Kidney epithelial cell (primary cell): ENCODE measurements at regions not wholly inside any gene's neighbourhood (a gene's known extent, or its start where the extent isn't known, plus 50 kb on each side); places are given as distances from the start of the nearest gene placed in this dataset.

ENCODE experiments used
- DNase-seq: peaks from one replicate; pipeline ENCODE4 v3.0.0-alpha.2; 2010; ENCODE audit warnings: low read depth
- H3K27me3 ChIP-seq: 2 replicates; pipeline ENCODE4 v1.6.0; 2011; ENCODE audit warnings: low read length; ENCODE audit not compliant: control insufficient read depth, insufficient read depth
- H3K36me3 ChIP-seq: 2 replicates; pipeline ENCODE4 v1.5.1; 2011; ENCODE audit warnings: low read length; ENCODE audit not compliant: control insufficient read depth, insufficient read depth
- H3K4me3 ChIP-seq: 2 replicates; pipeline ENCODE4 v1.5.1; 2011; ENCODE audit warnings: low read depth, mild to moderate bottlenecking, control low read depth, low read length
- TF ChIP-seq, protein P1 (sequence below): IDR thresholded peaks from 2 replicates; pipeline ENCODE4 v1.5.1; 2011; ENCODE audit warnings: mild to moderate bottlenecking, moderate library complexity, low read length, control low read depth, inconsistent platforms; ENCODE audit not compliant: insufficient read depth, poor library complexity, severe bottlenecking

DNA sequence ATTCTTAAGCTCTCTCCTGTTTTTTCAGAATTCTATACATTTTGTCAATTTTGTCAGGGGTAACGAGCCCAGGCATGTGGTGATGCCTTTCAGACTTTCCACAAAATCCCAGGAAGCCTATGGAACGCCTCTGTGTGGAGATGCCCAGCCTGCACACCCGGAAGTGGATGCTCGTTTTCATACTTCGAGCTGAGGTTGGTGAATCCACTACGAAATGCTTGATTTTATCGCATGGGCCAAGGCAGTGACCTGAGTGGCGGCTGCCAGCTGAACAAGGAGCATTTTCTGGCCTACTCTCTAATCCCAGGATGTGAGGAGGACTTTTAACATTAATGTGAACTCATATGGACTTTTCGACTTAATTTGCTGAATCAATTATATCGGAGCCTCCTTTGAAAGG, 426.7 kb upstream of the B3GAT1 start:
- no peak overlapping the region for H3K4me3 ChIP-seq
- no peaks in the 10 kb centered on the region for H3K36me3 ChIP-seq
- TF ChIP-seq, protein P1, sequence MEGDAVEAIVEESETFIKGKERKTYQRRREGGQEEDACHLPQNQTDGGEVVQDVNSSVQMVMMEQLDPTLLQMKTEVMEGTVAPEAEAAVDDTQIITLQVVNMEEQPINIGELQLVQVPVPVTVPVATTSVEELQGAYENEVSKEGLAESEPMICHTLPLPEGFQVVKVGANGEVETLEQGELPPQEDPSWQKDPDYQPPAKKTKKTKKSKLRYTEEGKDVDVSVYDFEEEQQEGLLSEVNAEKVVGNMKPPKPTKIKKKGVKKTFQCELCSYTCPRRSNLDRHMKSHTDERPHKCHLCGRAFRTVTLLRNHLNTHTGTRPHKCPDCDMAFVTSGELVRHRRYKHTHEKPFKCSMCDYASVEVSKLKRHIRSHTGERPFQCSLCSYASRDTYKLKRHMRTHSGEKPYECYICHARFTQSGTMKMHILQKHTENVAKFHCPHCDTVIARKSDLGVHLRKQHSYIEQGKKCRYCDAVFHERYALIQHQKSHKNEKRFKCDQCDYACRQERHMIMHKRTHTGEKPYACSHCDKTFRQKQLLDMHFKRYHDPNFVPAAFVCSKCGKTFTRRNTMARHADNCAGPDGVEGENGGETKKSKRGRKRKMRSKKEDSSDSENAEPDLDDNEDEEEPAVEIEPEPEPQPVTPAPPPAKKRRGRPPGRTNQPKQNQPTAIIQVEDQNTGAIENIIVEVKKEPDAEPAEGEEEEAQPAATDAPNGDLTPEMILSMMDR, result no peak
- DNase-seq, result no peak
- no peaks in the 10 kb centered on the region for H3K27me3 ChIP-seq

DNA sequence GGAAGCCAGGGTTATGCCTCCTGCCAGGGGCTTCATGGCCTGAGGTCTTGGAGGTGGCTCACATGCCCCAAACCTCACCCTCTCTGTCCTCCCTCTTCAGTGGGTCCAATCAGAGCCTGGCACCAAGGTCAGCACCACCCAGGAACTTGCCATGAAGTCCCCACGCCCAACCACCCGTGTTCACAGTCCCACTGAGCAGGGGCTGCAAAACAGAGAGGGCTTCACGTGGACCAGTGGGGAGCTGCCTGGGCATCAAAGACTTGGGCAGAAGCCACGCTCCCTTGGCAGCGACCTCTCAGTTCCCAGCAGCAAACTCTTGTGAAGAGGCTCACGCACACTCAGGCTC, 425.8 kb upstream of the B3GAT1 start:
- DNase-seq, result no peak
- no peaks in the 10 kb centered on the region for H3K27me3 ChIP-seq
- H3K4me3 ChIP-seq, result no peak overlapping the region
- no peaks in the 10 kb centered on the region for H3K36me3 ChIP-seq
- TF ChIP-seq, protein P1, result no peak

DNA sequence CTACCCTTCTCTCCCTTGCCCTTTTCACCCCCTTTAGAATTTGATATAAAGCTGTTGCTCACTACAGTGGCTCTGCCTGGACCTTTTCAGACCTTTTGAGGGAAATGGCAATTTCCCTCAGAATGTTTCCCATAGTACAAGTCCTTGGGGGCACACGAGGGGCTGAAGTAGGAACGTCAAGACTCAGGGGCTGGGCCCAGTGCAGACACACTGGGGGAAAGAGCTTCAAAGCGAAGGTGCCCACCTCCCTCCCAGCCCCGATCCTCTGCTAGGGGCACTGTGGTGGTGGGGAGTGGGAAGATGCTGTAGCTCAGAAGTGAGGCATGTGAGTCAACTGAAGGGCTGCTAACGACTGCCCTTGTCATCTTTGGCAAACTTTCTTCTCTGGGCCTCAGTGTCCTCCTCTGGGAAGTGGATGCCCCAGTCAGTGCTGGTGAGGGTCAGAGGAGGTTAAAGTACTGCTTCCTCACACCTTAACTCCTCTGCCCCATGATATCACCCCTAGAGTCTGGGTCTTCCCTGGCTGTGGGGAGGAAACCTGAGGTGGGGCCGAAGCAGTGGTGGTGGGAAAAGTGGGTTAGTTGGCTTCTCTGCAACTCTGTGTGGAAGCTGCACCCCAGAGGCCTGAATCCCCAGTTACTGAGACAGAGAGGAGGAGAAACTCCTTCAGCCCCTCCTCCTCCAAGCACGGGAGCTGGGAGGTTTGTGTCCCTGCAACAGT, 425.3 kb upstream of the B3GAT1 start:
- TF ChIP-seq, protein P1, result no peak
- no peak overlapping the region for H3K4me3 ChIP-seq
- H3K27me3 ChIP-seq, result no peaks in the 10 kb centered on the region
- H3K36me3 ChIP-seq, result no peaks in the 10 kb centered on the region
- no peak for DNase-seq

DNA sequence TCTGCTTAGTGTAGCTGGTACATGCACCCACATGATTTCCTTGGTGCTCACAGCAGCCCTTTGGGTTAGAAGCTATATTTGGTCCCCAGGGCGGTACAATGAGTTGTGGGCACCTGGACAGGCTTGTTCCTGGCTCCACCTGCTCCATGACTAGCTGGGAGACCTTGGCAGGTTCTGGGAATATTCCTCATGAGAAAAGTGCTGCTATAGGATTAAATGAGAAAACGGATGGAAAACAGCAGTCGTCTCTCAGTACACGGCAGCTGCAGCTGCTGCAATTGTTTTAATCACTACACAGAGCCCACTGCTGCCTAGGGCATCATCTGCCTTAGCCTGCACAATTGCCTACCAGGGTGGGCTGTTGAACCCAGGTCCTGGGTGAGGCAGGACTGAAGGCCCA, 424.5 kb upstream of the B3GAT1 start:
- Histone ChIP-seq H3K4me3 (no peak overlapping the region), H3K27me3 (no peaks in the 10 kb centered on the region), H3K36me3 (no peaks in the 10 kb centered on the region)
- TF ChIP-seq, protein P1, result no peak
- no peak for DNase-seq

DNA sequence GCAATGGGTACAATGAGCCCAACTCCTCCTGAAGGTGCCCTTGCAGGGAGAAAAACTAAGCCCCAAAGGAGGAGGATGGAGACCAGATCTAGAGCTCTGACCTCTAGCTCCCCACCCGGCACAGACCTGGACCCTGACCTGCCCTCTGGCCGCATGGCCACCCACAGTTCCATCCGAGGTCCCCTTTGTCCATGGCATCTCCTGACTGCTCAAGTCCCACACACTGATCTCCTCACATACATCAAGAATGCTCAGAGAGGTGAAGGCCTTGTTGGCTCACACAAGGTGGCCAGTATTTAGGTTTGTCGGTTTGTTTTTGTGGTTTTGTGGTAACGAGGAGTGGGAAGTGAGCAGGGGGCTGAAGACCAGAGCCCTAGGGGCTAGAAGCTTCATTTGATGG, 423.5 kb upstream of the B3GAT1 start:
- Histone ChIP-seq H3K36me3 (no peaks in the 10 kb centered on the region), H3K27me3 (no peaks in the 10 kb centered on the region), H3K4me3 (no peak overlapping the region)
- no peak for DNase-seq
- TF ChIP-seq, protein P1, result no peak

DNA sequence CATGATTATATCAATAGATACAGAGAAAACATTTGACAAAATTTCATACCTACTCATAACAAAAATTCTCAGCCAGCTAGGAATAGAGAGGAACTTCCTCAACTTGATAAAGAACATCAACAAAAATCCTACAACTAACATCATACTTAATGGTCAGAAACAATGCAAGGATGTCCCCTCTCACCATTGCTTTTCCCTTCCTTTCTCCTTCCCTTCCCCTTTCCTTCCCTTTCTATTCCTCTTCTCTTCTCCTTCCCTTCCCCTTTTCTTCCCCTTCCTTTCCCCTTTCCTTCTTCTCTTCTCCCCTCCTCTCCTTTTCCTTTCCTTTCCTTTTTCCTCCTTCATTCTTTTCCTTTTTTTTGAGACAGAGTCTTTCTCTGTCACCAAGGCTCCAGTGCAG, 418.3 kb upstream of the B3GAT1 start:
- DNase-seq, result no peak
- TF ChIP-seq, protein P1, result no peak
- no peak overlapping the region for H3K4me3 ChIP-seq
- no peaks in the 10 kb centered on the region for H3K36me3 ChIP-seq
- no peaks in the 10 kb centered on the region for H3K27me3 ChIP-seq
